Epithelial cell of esophagus (primary cell): ENCODE measurements at regions not wholly inside any gene's neighbourhood (a gene's known extent, or its start where the extent isn't known, plus 50 kb on each side); places are given as distances from the start of the nearest gene placed in this dataset.

Experiments used
- DNase-seq: peaks from one replicate; pipeline ENCODE4 v3.0.0; 2010; ENCODE audit warnings: low read depth
- H3K4me3 ChIP-seq: 2 replicates; pipeline ENCODE4 v1.5.1; 2011; ENCODE audit warnings: mild to moderate bottlenecking, low read length, control low read depth
- TF ChIP-seq, protein P1 (sequence below): IDR thresholded peaks from 2 replicates; pipeline ENCODE4 v1.5.1; 2011; ENCODE audit warnings: low read depth, mild to moderate bottlenecking, low read length, control low read depth, inconsistent platforms; ENCODE audit not compliant: insufficient read depth; ENCODE audit errors: missing control alignments

DNA sequence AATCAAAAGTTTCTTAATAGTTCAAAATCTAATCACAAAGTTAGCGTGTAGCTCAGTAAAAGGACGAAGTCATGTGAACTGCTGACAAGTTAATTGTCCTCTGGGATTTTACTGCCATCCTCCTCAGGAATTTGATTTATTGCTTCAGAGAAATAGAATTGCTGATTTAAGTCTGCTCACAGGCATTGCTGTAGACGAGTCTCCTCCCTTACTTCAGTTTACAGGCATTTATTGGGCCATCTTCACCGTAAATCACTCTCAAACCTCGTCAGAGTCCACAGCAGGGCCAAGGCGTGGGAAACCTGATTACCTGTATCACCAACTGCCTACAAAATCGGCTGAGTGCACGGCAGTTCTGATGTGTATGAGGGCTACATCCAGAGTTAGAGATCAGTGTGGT is 119.1 kb upstream of the PDE10A start:
- TF ChIP-seq, protein P1, sequence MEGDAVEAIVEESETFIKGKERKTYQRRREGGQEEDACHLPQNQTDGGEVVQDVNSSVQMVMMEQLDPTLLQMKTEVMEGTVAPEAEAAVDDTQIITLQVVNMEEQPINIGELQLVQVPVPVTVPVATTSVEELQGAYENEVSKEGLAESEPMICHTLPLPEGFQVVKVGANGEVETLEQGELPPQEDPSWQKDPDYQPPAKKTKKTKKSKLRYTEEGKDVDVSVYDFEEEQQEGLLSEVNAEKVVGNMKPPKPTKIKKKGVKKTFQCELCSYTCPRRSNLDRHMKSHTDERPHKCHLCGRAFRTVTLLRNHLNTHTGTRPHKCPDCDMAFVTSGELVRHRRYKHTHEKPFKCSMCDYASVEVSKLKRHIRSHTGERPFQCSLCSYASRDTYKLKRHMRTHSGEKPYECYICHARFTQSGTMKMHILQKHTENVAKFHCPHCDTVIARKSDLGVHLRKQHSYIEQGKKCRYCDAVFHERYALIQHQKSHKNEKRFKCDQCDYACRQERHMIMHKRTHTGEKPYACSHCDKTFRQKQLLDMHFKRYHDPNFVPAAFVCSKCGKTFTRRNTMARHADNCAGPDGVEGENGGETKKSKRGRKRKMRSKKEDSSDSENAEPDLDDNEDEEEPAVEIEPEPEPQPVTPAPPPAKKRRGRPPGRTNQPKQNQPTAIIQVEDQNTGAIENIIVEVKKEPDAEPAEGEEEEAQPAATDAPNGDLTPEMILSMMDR: no peak
- H3K4me3 ChIP-seq: no peak overlapping the region
- no peak for DNase-seq

DNA sequence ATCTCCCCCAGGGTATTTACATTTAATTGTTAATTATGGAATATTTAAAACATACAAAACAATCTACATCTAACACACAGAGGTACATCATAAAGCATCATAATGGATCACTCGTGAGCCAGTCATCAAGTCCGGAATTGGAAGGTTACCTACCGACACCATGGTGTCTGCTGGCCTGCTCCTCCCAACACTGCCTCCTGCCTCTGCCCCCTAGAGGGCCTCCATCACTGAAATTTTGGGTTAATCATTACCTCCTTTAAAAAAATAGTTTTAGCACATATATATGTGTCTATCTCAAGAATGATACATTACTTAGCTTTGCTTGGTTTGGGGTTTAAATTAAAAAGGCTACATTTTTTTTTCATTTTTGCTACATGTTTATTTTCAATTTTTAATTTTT is 114.6 kb upstream of the PDE10A start:
- TF ChIP-seq, protein P1: no peak
- no peak overlapping the region for H3K4me3 ChIP-seq
- no peak for DNase-seq

DNA sequence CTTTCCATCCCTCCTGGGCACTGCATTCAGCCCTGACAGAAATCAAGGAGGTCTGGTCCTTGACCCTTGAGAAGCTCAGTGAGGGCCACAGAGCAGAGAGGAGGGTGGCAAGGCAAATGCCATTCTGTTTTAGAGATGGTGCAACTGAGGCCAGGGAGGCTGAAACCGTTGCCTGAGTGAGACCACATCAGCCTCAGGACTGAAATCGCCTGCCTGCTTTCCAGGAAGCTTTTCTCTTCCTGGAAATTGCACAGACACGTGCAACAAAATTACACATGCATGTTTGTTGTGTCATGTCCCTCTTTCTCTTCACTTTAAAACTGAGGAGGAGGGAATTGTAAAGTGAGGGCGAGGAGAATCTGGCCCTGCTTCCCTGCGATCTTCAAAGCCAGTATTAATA is 113.7 kb upstream of the PDE10A start:
- no peak for DNase-seq
- TF ChIP-seq, protein P1: no peak
- H3K4me3 ChIP-seq: no peak overlapping the region

DNA sequence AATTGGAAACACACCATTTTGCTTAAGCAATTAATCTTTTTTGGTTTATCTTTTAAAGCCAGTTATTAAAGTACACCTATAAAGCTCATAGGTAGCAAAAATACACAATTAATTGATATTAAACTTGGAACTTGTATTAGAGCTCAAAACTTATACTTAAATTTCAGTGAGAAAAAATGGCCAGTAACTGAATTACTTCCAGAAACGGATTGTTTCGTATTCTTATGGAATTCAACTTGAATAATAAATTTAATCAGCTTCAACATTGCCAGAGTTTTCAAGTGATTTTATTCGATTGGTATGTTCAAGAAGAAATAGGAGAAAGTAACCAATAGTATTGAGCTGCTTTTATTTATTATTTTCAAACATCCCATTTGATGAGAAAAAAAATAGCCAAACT is 112.7 kb upstream of the PDE10A start:
- DNase-seq: no peak
- H3K4me3 ChIP-seq: no peak overlapping the region
- TF ChIP-seq, protein P1: no peak

DNA sequence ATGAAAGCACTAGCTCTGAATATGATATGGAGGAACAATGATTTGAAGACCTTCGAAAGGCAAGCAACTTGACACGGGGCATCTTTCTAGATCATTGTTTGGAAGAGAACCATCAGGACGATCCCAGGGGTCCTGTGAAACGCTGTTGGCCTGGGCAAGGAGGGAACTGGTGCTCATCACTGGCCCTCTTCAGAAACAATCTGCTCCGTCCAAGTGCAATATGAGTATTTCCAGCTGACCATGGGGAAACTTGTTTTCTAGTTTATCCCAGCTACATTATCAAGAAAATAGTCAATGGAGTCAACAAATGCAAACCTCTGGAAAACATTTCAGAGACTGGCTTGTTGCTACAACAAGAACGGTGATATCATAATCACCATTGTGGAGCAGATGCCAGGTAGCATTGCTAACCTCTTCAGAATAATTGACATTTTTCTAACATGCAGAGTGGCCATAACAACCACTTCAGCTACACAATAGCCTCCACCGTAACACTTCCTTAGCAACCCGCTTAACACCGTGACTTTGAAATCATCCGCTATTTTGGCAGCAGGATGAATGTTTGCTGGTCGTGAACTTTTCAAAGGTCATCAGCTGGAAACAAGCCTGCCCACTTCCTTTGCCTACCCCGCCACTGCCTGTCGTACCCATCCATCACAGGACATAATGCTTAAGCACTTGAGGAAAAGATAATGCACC is 112.0 kb upstream of the PDE10A start:
- H3K4me3 ChIP-seq: no peak overlapping the region
- DNase-seq: peak; percentile 3
- TF ChIP-seq, protein P1: no peak

DNA sequence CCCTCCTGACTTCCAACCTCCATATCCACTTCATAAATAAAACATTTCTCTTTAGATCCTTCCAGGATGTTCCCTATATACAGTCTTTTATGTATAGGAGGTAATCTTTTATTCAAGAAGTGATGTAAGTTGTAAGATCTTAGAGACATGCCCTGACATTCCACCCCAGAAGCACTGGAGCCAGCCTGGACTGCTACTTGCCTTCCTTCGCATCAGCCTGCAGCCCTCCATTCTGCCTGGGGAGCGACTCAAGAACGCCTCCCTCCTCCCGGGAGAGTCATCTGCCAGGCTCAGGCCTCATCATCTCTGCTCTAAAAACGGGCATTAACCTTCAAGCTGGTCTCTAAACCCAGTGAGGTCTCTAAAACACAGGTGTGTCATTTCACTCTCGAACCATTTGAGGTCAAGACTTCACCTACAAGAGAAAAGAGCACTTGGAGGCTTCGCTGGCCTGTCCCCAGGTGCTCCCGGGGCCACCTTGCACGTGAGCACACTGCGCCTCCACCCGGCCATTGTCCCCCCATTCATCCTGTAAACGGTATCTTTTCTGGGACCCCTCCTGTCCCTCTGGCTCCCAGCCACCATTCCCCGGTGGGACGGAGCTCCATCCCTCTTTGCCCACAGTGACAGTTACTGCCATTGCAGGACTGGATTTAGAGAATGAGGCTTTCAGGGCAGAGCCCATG is 107.5 kb upstream of the PDE10A start:
- TF ChIP-seq, protein P1: no peak
- H3K4me3 ChIP-seq: no peak overlapping the region
- peak; percentile 4 for DNase-seq

DNA sequence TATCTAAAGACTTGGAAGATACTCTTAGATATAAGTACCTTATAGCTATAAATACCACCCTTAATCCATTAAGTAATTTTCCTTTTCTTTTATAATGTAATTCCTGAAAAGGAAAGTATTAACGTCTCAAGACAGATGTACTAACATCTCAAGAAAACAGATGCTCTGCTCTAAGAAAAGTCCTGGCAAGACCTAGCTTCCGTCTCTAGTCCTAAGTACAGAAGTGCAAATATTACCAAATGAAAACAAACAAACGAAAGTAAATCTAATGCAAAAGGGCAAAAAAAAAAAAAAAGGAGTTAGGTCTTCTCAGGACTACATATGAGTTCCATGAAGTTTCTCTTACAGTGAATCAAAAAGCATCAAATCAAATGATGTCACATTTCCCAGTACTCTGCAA is 106.8 kb upstream of the PDE10A start:
- TF ChIP-seq, protein P1: no peak
- H3K4me3 ChIP-seq: no peak overlapping the region
- no peak for DNase-seq
